GM12872 (cell line): ENCODE measurements at regions not wholly inside any gene's neighbourhood (a gene's known extent, or its start where the extent isn't known, plus 50 kb on each side); places are given as distances from the start of the nearest gene placed in this dataset.

Experiments used
- TF ChIP-seq, protein P1 (sequence below): IDR thresholded peaks from 3 replicates; pipeline ENCODE4 v1.5.1; 2011; ENCODE audit warnings: low read depth, mild to moderate bottlenecking, low read length, moderate library complexity; ENCODE audit not compliant: insufficient read depth

DNA sequence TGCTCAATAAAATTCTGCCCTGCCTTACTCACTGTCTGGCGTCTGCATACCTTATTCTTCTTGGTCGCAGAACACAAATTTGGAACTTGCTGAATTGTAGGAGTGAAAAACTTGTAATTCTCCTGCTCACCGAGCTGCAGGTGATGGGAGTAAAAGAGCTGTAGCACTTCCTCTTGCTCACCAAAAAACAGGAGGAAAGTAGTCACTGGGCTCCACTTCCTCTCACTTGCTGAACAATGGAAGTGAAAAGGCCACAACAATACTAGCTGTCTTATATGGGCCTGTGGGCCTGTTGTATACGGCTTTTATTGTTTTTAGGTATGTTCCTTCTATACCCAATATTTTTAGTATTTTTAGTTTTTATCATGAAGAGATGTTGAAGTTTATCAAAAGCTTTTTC is 978.7 kb downstream of the SLITRK5 start:
- TF ChIP-seq, protein P1, sequence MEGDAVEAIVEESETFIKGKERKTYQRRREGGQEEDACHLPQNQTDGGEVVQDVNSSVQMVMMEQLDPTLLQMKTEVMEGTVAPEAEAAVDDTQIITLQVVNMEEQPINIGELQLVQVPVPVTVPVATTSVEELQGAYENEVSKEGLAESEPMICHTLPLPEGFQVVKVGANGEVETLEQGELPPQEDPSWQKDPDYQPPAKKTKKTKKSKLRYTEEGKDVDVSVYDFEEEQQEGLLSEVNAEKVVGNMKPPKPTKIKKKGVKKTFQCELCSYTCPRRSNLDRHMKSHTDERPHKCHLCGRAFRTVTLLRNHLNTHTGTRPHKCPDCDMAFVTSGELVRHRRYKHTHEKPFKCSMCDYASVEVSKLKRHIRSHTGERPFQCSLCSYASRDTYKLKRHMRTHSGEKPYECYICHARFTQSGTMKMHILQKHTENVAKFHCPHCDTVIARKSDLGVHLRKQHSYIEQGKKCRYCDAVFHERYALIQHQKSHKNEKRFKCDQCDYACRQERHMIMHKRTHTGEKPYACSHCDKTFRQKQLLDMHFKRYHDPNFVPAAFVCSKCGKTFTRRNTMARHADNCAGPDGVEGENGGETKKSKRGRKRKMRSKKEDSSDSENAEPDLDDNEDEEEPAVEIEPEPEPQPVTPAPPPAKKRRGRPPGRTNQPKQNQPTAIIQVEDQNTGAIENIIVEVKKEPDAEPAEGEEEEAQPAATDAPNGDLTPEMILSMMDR: no peak

DNA sequence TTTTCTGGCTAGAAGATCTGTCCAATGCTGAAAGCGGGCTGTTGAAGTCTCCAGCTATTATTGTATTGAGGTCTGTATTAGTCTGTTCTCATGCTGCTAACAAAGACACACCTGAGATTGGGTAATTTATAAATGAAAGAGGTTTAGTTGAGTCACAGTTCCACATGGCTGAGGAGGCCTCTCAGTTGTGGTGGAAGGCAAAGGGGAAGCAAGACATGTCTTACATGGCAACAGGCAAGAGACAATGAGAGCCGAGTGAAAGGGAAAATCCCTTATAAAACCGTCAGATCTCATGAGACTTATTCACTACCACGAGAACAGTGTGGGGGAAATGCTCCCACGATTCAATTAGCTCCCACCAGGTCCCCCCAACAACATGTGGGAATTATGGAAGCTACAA is 980.4 kb downstream of the SLITRK5 start:
- TF ChIP-seq, protein P1: no peak

DNA sequence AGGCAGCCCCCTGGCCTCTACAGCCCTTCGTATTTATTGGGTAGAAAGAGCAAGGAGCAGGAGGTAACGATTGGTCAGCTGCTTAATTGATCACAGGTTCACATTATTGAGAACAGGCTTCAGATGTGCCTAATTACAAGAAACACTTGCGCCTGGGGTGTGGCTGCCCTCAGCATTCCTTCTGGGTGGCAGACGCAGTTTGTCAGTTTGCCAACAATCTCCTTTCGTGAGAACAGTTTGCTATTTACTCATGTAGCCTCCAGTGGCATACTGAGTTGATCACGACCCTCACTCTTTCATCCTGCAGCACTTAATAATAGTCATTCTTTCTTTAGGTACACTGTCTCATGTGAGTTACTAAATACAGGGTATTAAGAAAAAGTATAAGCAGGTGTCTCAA is 985.6 kb downstream of the SLITRK5 start:
- TF ChIP-seq, protein P1: no peak

DNA sequence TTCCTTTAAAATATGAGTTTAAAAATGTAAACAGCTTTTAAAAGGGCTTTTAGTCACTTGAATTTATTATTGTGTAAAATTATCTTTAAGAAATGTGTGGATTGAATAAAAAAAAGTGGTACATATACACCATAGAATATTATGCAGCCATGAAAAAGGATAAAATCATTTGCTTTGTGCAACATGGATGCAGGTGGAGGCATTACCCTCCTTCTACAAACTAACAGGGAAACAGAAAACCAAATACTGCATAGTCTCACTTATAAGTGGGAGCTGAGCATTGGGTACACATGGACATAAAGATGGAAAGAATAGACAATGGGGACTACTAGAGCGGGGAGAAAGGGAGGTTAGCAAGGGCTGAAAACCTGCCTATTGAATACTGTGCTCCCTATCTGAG is 999.3 kb downstream of the SLITRK5 start:
- TF ChIP-seq, protein P1: no peak

DNA sequence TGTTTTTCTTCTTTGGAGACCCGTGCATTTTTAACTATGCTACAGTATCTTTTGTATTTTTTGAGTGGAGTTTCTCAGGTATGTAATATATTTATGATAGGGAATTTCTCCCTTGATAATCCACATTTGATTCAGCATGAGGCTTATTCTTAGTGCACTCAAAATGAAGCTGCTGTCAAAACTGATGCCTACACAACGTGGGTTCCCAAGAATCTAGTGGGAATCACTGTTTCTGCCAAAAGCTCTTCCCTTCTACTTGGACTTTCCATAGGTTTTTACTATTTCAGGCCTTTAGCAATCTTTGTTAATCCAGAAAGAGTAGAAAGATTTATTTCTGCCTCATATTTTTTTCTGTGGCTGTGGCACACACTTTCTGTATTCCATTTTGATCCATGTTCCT is 1003.7 kb downstream of the SLITRK5 start:
- TF ChIP-seq, protein P1: no peak

DNA sequence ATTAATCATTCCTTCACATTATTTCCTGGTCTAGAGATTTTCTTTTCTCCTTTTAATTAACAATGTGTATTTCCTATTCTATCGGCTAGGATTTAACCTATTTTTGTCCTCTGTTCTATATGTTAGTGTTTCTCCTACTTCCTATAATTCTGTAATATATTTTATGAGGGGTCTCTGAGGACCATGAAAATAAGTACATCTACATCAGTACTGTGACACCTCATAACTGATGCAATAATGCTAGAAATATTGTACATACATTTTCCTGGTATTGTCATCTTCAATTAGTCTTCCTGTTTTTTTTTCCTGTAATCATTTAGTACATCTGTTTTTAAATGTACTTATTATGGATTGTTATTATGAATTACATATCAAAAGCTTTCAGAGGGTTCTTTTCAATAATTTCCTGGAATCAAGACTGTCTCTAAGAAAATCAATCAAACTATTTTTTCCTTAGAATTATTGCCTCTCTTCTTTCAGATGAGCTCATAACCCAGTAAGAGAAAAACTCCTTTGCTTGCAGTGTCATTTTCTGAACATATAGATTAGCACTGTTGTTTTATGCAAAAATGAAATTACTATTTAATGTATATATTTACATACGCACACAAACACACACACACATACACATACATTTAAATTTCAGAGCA is 1004.3 kb downstream of the SLITRK5 start:
- TF ChIP-seq, protein P1: no peak

DNA sequence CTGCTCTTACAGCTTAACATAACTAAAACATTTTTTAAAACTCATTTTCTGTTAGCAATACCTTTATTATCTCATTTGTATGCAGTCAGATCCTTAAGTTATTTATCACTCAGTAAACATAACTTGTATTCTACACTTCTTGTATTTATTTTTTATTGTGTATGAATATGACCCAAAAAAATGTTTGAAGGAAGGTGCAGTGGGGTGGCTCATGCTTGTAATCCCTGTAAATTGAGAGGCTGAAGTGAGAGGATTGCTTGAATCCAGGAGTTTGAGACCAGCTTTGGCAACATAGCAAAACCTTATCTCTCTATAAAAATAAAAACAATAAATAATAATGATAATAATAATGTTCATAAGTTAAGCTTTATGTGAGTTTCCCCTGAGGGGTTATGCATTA is 1004.8 kb downstream of the SLITRK5 start:
- TF ChIP-seq, protein P1: no peak
